Liver (tissue), 8 donors: ENCODE measurements at regions not wholly inside any gene's neighbourhood (a gene's known extent, or its start where the extent isn't known, plus 50 kb on each side); places are given as distances from the start of the nearest gene placed in this dataset.

Experiments
- DNase-seq: peaks from one replicate; pipeline ENCODE4 v3.0.0-alpha.2; 2017; ENCODE audit warnings: low spot score
- H3K27ac ChIP-seq, 2 donors: one replicate each; pipeline ENCODE4 v1.7.0; 2013; ENCODE audit warnings: inconsistent platforms in 2 of 2, low read length in 2 of 2, control low read depth in 1 of 2, low read depth in 1 of 2, mild to moderate bottlenecking in 1 of 2
- H3K27me3 ChIP-seq, 4 donors: one replicate each; pipeline versions ENCODE4 v1.6.1 to v1.7.0; 2013; ENCODE audit warnings: low read length in 3 of 4, inconsistent platforms in 1 of 4, mild to moderate bottlenecking in 1 of 4, moderate library complexity in 1 of 4; ENCODE audit not compliant: control insufficient read depth in 4 of 4, insufficient read depth in 4 of 4
- H3K36me3 ChIP-seq, 4 donors: one replicate each; pipeline versions ENCODE4 v1.6.1 to v1.7.0; 2013; ENCODE audit warnings: low read length in 3 of 4, mild to moderate bottlenecking in 3 of 4, low read depth in 1 of 4, moderate library complexity in 1 of 4; ENCODE audit not compliant: control insufficient read depth in 4 of 4, insufficient read depth in 3 of 4
- H3K4me1 ChIP-seq, 4 donors: one replicate each; pipeline versions ENCODE4 v1.6.1 to v1.7.0; 2013; ENCODE audit warnings: low read length in 3 of 4, mild to moderate bottlenecking in 3 of 4, moderate library complexity in 1 of 4; ENCODE audit not compliant: control insufficient read depth in 4 of 4, insufficient read depth in 4 of 4
- H3K4me3 ChIP-seq, 3 donors: one replicate each; pipeline versions ENCODE4 v1.6.1 to v1.7.0; 2013; ENCODE audit warnings: low read length in 3 of 3, control low read depth in 1 of 3, low read depth in 1 of 3, mild to moderate bottlenecking in 1 of 3
- H3K9ac ChIP-seq, 2 donors: one replicate each; pipeline ENCODE4 v1.7.0; 2013; ENCODE audit warnings: low read length in 2 of 2, mild to moderate bottlenecking in 2 of 2, moderate library complexity in 2 of 2, control low read depth in 1 of 2, low read depth in 1 of 2
- H3K9me3 ChIP-seq, 4 donors: one replicate each; pipeline versions ENCODE4 v1.6.1 to v1.7.0; 2013; ENCODE audit warnings: low read length in 3 of 4; ENCODE audit not compliant: control insufficient read depth in 4 of 4
- ATF3 ChIP-seq: IDR thresholded peaks from 2 replicates; pipeline ENCODE4 v1.6.1; 2016; ENCODE audit warnings: antibody characterized with exemption
- CTCF ChIP-seq: fragments of 150-350 bp; IDR thresholded peaks from 2 replicates; pipeline ENCODE4 v1.5.1; 2017; ENCODE audit warnings: improper control_type of control experiment, low read depth, low read length; ENCODE audit not compliant: missing input control
- EGR1 ChIP-seq, 2 donors: IDR thresholded peaks; 2 replicates each; pipeline ENCODE4 v1.6.1; 2016 to 2018; ENCODE audit warnings: antibody characterized with exemption in 2 of 2, low read depth in 2 of 2
- FOXA1 ChIP-seq: IDR thresholded peaks from 2 replicates; pipeline ENCODE4 v1.6.1; 2016; ENCODE audit warnings: antibody characterized with exemption
- FOXA2 ChIP-seq: IDR thresholded peaks from 2 replicates; pipeline ENCODE4 v1.6.1; 2016; ENCODE audit warnings: antibody characterized with exemption
- GABPA ChIP-seq, 2 donors: IDR thresholded peaks in 1 of 2; conservative IDR thresholded peaks in 1 of 2; 2 replicates each; pipeline ENCODE4 v1.6.1; 2016; ENCODE audit warnings: antibody characterized with exemption in 2 of 2, mild to moderate bottlenecking in 1 of 2, moderate library complexity in 1 of 2
- HNF4A ChIP-seq, 2 donors: conservative IDR thresholded peaks; 2 replicates each; pipeline ENCODE4 v1.6.1; 2016; ENCODE audit warnings: antibody characterized with exemption in 2 of 2, mild to moderate bottlenecking in 2 of 2
- HNF4G ChIP-seq: IDR thresholded peaks from 2 replicates; pipeline ENCODE4 v1.6.1; 2016; ENCODE audit warnings: antibody characterized with exemption
- JUND ChIP-seq, 2 donors: IDR thresholded peaks; 2 replicates each; pipeline ENCODE4 v1.6.1; 2016; ENCODE audit warnings: antibody characterized with exemption in 2 of 2
- NR2F2 ChIP-seq: IDR thresholded peaks from 2 replicates; pipeline ENCODE4 v1.6.1; 2016; ENCODE audit warnings: antibody characterized with exemption
- RAD21 ChIP-seq, 2 donors: IDR thresholded peaks; 2 replicates each; pipeline ENCODE4 v1.6.1; 2016; ENCODE audit warnings: antibody characterized with exemption in 2 of 2, mild to moderate bottlenecking in 2 of 2
- REST ChIP-seq: IDR thresholded peaks from 2 replicates; pipeline ENCODE4 v1.6.1; 2016; ENCODE audit warnings: antibody characterized with exemption, mild to moderate bottlenecking
- RXRA ChIP-seq, 2 donors: IDR thresholded peaks; 2 replicates each; pipeline ENCODE4 v1.6.1; 2017 to 2018; ENCODE audit warnings: antibody characterized with exemption in 2 of 2, mild to moderate bottlenecking in 1 of 2
- TAF1 ChIP-seq: conservative IDR thresholded peaks from 2 replicates; pipeline ENCODE4 v1.6.1; 2016; ENCODE audit warnings: antibody characterized with exemption, mild to moderate bottlenecking
- YY1 ChIP-seq: IDR thresholded peaks from 2 replicates; pipeline ENCODE4 v1.6.1; 2016; ENCODE audit warnings: antibody characterized with exemption, mild to moderate bottlenecking
- ZBTB33 ChIP-seq: IDR thresholded peaks from 2 replicates; pipeline ENCODE4 v1.6.1; 2016; ENCODE audit warnings: antibody characterized with exemption
- WGBS: extraction: QIAGEN DNeasy Blood & Tissue Kit; methylation state at CpG from one replicate; pipeline ENCODE4 v1.1.7; 2013; 5-methylcytosine and 5-hydroxymethylcytosine counted together
- donor health status: healthy.
- donor health status: healthy.
- donor health status: healthy.
- donor health status: healthy.
- donor health status: healthy.

- no peak for DNase-seq
- no peaks in the 10 kb centered on the region for H3K4me1 ChIP-seq
- H3K27ac ChIP-seq = no peak overlapping the region
- no peaks in the 10 kb centered on the region for H3K36me3 ChIP-seq
- H3K27me3 ChIP-seq = no peaks in the 10 kb centered on the region
- no peaks in the 10 kb centered on the region for H3K9me3 ChIP-seq
- TF ChIP-seq CTCF (no peak), RAD21 (IDR thresholded peaks at IDR 0.05) (no peak), RXRA (IDR thresholded peaks at IDR 0.05) (no peak), HNF4G (no peak), GABPA (IDR thresholded peaks at IDR 0.05 in 1 of 2, conservative IDR thresholded peaks at IDR 0.05 in 1 of 2) (no peak), FOXA1 (no peak)
- H3K9ac ChIP-seq = no peak overlapping the region
- 66% methylated on average over 2 of the region's 2 CpGs for WGBS
- H3K4me3 ChIP-seq = no peak overlapping the region
These were observed 157.4 kb upstream of the P2RY1 start for GRCh38 chr3:152677491-152677890.

- DNase-seq = no peak
- no peaks in the 10 kb centered on the region for H3K36me3 ChIP-seq
- no peak overlapping the region for H3K9ac ChIP-seq
- H3K27ac ChIP-seq = no peak overlapping the region
- H3K4me1 ChIP-seq = no peaks in the 10 kb centered on the region
- H3K27me3 ChIP-seq = no peaks in the 10 kb centered on the region
- no peaks in the 10 kb centered on the region for H3K9me3 ChIP-seq
- no peak for TF ChIP-seq ZBTB33
- no peak for TF ChIP-seq NR2F2
- no peak for TF ChIP-seq HNF4A (conservative IDR thresholded peaks at IDR 0.05)
- no peak for TF ChIP-seq RAD21 (IDR thresholded peaks at IDR 0.05)
- no peak for TF ChIP-seq ATF3
- TF ChIP-seq HNF4G = no peak
- no peak for TF ChIP-seq GABPA (IDR thresholded peaks at IDR 0.05 in 1 of 2, conservative IDR thresholded peaks at IDR 0.05 in 1 of 2)
- no peak for TF ChIP-seq TAF1
- TF ChIP-seq REST = no peak
- no peak for TF ChIP-seq FOXA2
- no peak for TF ChIP-seq EGR1 (IDR thresholded peaks at IDR 0.05; ENCODE audit: low read depth in 2 of 2)
- TF ChIP-seq FOXA1 = no peak
- no peak for TF ChIP-seq CTCF
- no peak for TF ChIP-seq JUND (IDR thresholded peaks at IDR 0.05)
- no peak for TF ChIP-seq YY1
- no peak overlapping the region for H3K4me3 ChIP-seq
These were observed 152.5 kb upstream of the P2RY1 start for GRCh38 chr3:152682477-152682876.
